PFSK-1 (cell line): ENCODE measurements at regions not wholly inside any gene's neighbourhood (a gene's known extent, or its start where the extent isn't known, plus 50 kb on each side); places are given as distances from the start of the nearest gene placed in this dataset.

Experiments
- FOXP2 ChIP-seq: optimal IDR thresholded peaks from 2 replicates; pipeline ENCODE3; 2011; ENCODE audit warnings: borderline replicate concordance, control low read depth, inconsistent platforms; ENCODE audit not compliant: insufficient read depth; ENCODE audit errors: extremely low read length, extremely low read depth
- POLR2AphosphoS5 ChIP-seq: IDR thresholded peaks from 2 replicates; pipeline ENCODE4 v1.6.1; 2012; ENCODE audit warnings: low read depth, mild to moderate bottlenecking, control low read depth, low read length, moderate library complexity
- REST ChIP-seq, 2 experiments: IDR thresholded peaks; 2 replicates each; pipeline versions ENCODE4 v1.6.1 to v1.8.0; 2011 to 2012; ENCODE audit warnings: low read depth in 2 of 2, low read length in 2 of 2, control low read depth in 1 of 2, inconsistent platforms in 1 of 2, mild to moderate bottlenecking in 1 of 2, moderate library complexity in 1 of 2; ENCODE audit not compliant: insufficient read depth in 1 of 2
- SIN3A ChIP-seq: IDR thresholded peaks from 2 replicates; pipeline ENCODE4 v1.6.1; 2012; ENCODE audit warnings: mild to moderate bottlenecking, low read length, moderate library complexity, borderline replicate concordance; ENCODE audit not compliant: insufficient read depth
- TAF1 ChIP-seq: IDR thresholded peaks from 2 replicates; pipeline ENCODE4 v1.6.1; 2012; ENCODE audit warnings: low read length, control low read depth, borderline replicate concordance; ENCODE audit not compliant: insufficient read depth

GRCh38 chr1:212155219-212155618, 119.7 kb downstream of the DTL start:
- no peak for TF ChIP-seq TAF1
- no peak for TF ChIP-seq REST (IDR thresholded peaks at IDR 0.05; ENCODE audit: insufficient read depth in 1 of 2, low read depth in 2 of 2, low read length in 2 of 2)
- no peak for TF ChIP-seq POLR2AphosphoS5
- TF ChIP-seq SIN3A: no peak
- no peak for TF ChIP-seq FOXP2
